Liver (tissue), 8 donors: ENCODE measurements at regions not wholly inside any gene's neighbourhood (a gene's known extent, or its start where the extent isn't known, plus 50 kb on each side); places are given as distances from the start of the nearest gene placed in this dataset.

Experiments
- DNase-seq: peaks from one replicate; pipeline ENCODE4 v3.0.0-alpha.2; 2017; ENCODE audit warnings: low spot score
- H3K27ac ChIP-seq, 2 donors: one replicate each; pipeline ENCODE4 v1.7.0; 2013; ENCODE audit warnings: inconsistent platforms in 2 of 2, low read length in 2 of 2, control low read depth in 1 of 2, low read depth in 1 of 2, mild to moderate bottlenecking in 1 of 2
- H3K27me3 ChIP-seq, 4 donors: one replicate each; pipeline versions ENCODE4 v1.6.1 to v1.7.0; 2013; ENCODE audit warnings: low read length in 3 of 4, inconsistent platforms in 1 of 4, mild to moderate bottlenecking in 1 of 4, moderate library complexity in 1 of 4; ENCODE audit not compliant: control insufficient read depth in 4 of 4, insufficient read depth in 4 of 4
- H3K36me3 ChIP-seq, 4 donors: one replicate each; pipeline versions ENCODE4 v1.6.1 to v1.7.0; 2013; ENCODE audit warnings: low read length in 3 of 4, mild to moderate bottlenecking in 3 of 4, low read depth in 1 of 4, moderate library complexity in 1 of 4; ENCODE audit not compliant: control insufficient read depth in 4 of 4, insufficient read depth in 3 of 4
- H3K4me1 ChIP-seq, 4 donors: one replicate each; pipeline versions ENCODE4 v1.6.1 to v1.7.0; 2013; ENCODE audit warnings: low read length in 3 of 4, mild to moderate bottlenecking in 3 of 4, moderate library complexity in 1 of 4; ENCODE audit not compliant: control insufficient read depth in 4 of 4, insufficient read depth in 4 of 4
- H3K4me3 ChIP-seq, 3 donors: one replicate each; pipeline versions ENCODE4 v1.6.1 to v1.7.0; 2013; ENCODE audit warnings: low read length in 3 of 3, control low read depth in 1 of 3, low read depth in 1 of 3, mild to moderate bottlenecking in 1 of 3
- H3K9ac ChIP-seq, 2 donors: one replicate each; pipeline ENCODE4 v1.7.0; 2013; ENCODE audit warnings: low read length in 2 of 2, mild to moderate bottlenecking in 2 of 2, moderate library complexity in 2 of 2, control low read depth in 1 of 2, low read depth in 1 of 2
- H3K9me3 ChIP-seq, 4 donors: one replicate each; pipeline versions ENCODE4 v1.6.1 to v1.7.0; 2013; ENCODE audit warnings: low read length in 3 of 4; ENCODE audit not compliant: control insufficient read depth in 4 of 4
- ATF3 ChIP-seq: IDR thresholded peaks from 2 replicates; pipeline ENCODE4 v1.6.1; 2016; ENCODE audit warnings: antibody characterized with exemption
- CTCF ChIP-seq: fragments of 150-350 bp; IDR thresholded peaks from 2 replicates; pipeline ENCODE4 v1.5.1; 2017; ENCODE audit warnings: improper control_type of control experiment, low read depth, low read length; ENCODE audit not compliant: missing input control
- EGR1 ChIP-seq, 2 donors: IDR thresholded peaks; 2 replicates each; pipeline ENCODE4 v1.6.1; 2016 to 2018; ENCODE audit warnings: antibody characterized with exemption in 2 of 2, low read depth in 2 of 2
- FOXA1 ChIP-seq: IDR thresholded peaks from 2 replicates; pipeline ENCODE4 v1.6.1; 2016; ENCODE audit warnings: antibody characterized with exemption
- FOXA2 ChIP-seq: IDR thresholded peaks from 2 replicates; pipeline ENCODE4 v1.6.1; 2016; ENCODE audit warnings: antibody characterized with exemption
- GABPA ChIP-seq, 2 donors: IDR thresholded peaks in 1 of 2; conservative IDR thresholded peaks in 1 of 2; 2 replicates each; pipeline ENCODE4 v1.6.1; 2016; ENCODE audit warnings: antibody characterized with exemption in 2 of 2, mild to moderate bottlenecking in 1 of 2, moderate library complexity in 1 of 2
- HNF4A ChIP-seq, 2 donors: conservative IDR thresholded peaks; 2 replicates each; pipeline ENCODE4 v1.6.1; 2016; ENCODE audit warnings: antibody characterized with exemption in 2 of 2, mild to moderate bottlenecking in 2 of 2
- HNF4G ChIP-seq: IDR thresholded peaks from 2 replicates; pipeline ENCODE4 v1.6.1; 2016; ENCODE audit warnings: antibody characterized with exemption
- JUND ChIP-seq, 2 donors: IDR thresholded peaks; 2 replicates each; pipeline ENCODE4 v1.6.1; 2016; ENCODE audit warnings: antibody characterized with exemption in 2 of 2
- MAX ChIP-seq: IDR thresholded peaks from 2 replicates; pipeline ENCODE4 v1.6.1; 2016; ENCODE audit warnings: antibody characterized with exemption
- NR2F2 ChIP-seq: IDR thresholded peaks from 2 replicates; pipeline ENCODE4 v1.6.1; 2016; ENCODE audit warnings: antibody characterized with exemption
- RAD21 ChIP-seq, 2 donors: IDR thresholded peaks; 2 replicates each; pipeline ENCODE4 v1.6.1; 2016; ENCODE audit warnings: antibody characterized with exemption in 2 of 2, mild to moderate bottlenecking in 2 of 2
- REST ChIP-seq: IDR thresholded peaks from 2 replicates; pipeline ENCODE4 v1.6.1; 2016; ENCODE audit warnings: antibody characterized with exemption, mild to moderate bottlenecking
- RXRA ChIP-seq, 2 donors: IDR thresholded peaks; 2 replicates each; pipeline ENCODE4 v1.6.1; 2017 to 2018; ENCODE audit warnings: antibody characterized with exemption in 2 of 2, mild to moderate bottlenecking in 1 of 2
- SP1 ChIP-seq: IDR thresholded peaks from 2 replicates; pipeline ENCODE4 v1.6.1; 2018; ENCODE audit warnings: antibody characterized with exemption, mild to moderate bottlenecking
- TAF1 ChIP-seq: conservative IDR thresholded peaks from 2 replicates; pipeline ENCODE4 v1.6.1; 2016; ENCODE audit warnings: antibody characterized with exemption, mild to moderate bottlenecking
- YY1 ChIP-seq: IDR thresholded peaks from 2 replicates; pipeline ENCODE4 v1.6.1; 2016; ENCODE audit warnings: antibody characterized with exemption, mild to moderate bottlenecking
- ZBTB33 ChIP-seq: IDR thresholded peaks from 2 replicates; pipeline ENCODE4 v1.6.1; 2016; ENCODE audit warnings: antibody characterized with exemption
- WGBS: extraction: QIAGEN DNeasy Blood & Tissue Kit; methylation state at CpG from one replicate; pipeline ENCODE4 v1.1.7; 2013; 5-methylcytosine and 5-hydroxymethylcytosine counted together
- donor health status: healthy.
- donor health status: healthy.
- donor health status: healthy.
- donor health status: healthy.
- donor health status: healthy.

GRCh38 chr4:36516522-36517095, 235.2 kb downstream of the DTHD1 start:
- H3K36me3 ChIP-seq = no peaks in the 10 kb centered on the region
- 62% methylated on average over 4 of the region's 4 CpGs for WGBS
- no peaks in the 10 kb centered on the region for H3K27me3 ChIP-seq
- peaks cover 0 to 2% (median under 1%) of the 10 kb centered on the region in 4 donors for H3K9me3 ChIP-seq
- H3K4me3 ChIP-seq = no peak overlapping the region
- H3K9ac ChIP-seq = no peak overlapping the region
- no peak for TF ChIP-seq MAX
- TF ChIP-seq ZBTB33 = no peak
- no peak for TF ChIP-seq REST
- no peak for TF ChIP-seq SP1
- no peak for TF ChIP-seq TAF1
- no peak for TF ChIP-seq HNF4G
- TF ChIP-seq ATF3 = no peak
- TF ChIP-seq JUND (IDR thresholded peaks at IDR 0.05) = no peak
- no peak for TF ChIP-seq YY1
- no peak for TF ChIP-seq RAD21 (IDR thresholded peaks at IDR 0.05)
- no peak for TF ChIP-seq RXRA (IDR thresholded peaks at IDR 0.05)
- TF ChIP-seq HNF4A (conservative IDR thresholded peaks at IDR 0.05) = no peak
- TF ChIP-seq FOXA2 = no peak
- TF ChIP-seq EGR1 (IDR thresholded peaks at IDR 0.05; ENCODE audit: low read depth in 2 of 2) = no peak
- no peak for TF ChIP-seq GABPA (IDR thresholded peaks at IDR 0.05 in 1 of 2, conservative IDR thresholded peaks at IDR 0.05 in 1 of 2)
- TF ChIP-seq NR2F2 = no peak
- no peak for TF ChIP-seq CTCF
- no peak for TF ChIP-seq FOXA1
- no peaks in the 10 kb centered on the region for H3K4me1 ChIP-seq
- no peak overlapping the region for H3K27ac ChIP-seq
- DNase-seq = no peak
